ENCODE measurements at regions not wholly inside any gene's neighbourhood (a gene's known extent, or its start where the extent isn't known, plus 50 kb on each side); places are given as distances from the start of the nearest gene placed in this dataset.

GRCh38 chrX:128975745-128976144 lies 547.5 kb downstream of the SMARCA1 start:
- TF ChIP-seq POLR2A (IDR thresholded peaks at IDR 0.05; ENCODE audit: low read length) (no peak), GATA1 (IDR thresholded peaks at IDR 0.05; ENCODE audit: low read depth, low read length) (no peak)
